ENCODE measurements at regions not wholly inside any gene's neighbourhood (a gene's known extent, or its start where the extent isn't known, plus 50 kb on each side); places are given as distances from the start of the nearest gene placed in this dataset.

GRCh38 chr2:240207661-240208060 is 67.2 kb upstream of the OTOS start:
- no peak for TF ChIP-seq CTCF (conservative IDR thresholded peaks at IDR 0.05; ENCODE audit: low read depth, low read length)
- TF ChIP-seq EZH2 (IDR thresholded peaks at IDR 0.05; ENCODE audit: low read length, unreplicated experiment), result no peak
